ENCODE measurements at regions not wholly inside any gene's neighbourhood (a gene's known extent, or its start where the extent isn't known, plus 50 kb on each side); places are given as distances from the start of the nearest gene placed in this dataset.

- Histone ChIP-seq H3K4me1 (ENCODE audit: control insufficient read depth in 1 of 2, insufficient read depth in 1 of 2, low read depth in 1 of 2, low read length in 1 of 2) (no peaks in the 10 kb centered on the region), H3K9me3 (no peaks in the 10 kb centered on the region), H3K27me3 (no peaks in the 10 kb centered on the region), H3K36me3 (no peaks in the 10 kb centered on the region), H3K4me3 (ENCODE audit: low read depth in 1 of 2, low read length in 1 of 2) (no peak overlapping the region), H3K27ac (no peak overlapping the region)
- TF ChIP-seq CTCF (IDR thresholded peaks at IDR 0.05), result no peak
Observed at GRCh38 chr3:127358641-127359040, 70.8 kb upstream of the PRR20G start.

- H3K9me3 ChIP-seq, result no peaks in the 10 kb centered on the region
- no peak for TF ChIP-seq CTCF (IDR thresholded peaks at IDR 0.05)
- no peaks in the 10 kb centered on the region for H3K4me1 ChIP-seq (ENCODE audit: control insufficient read depth in 1 of 2, insufficient read depth in 1 of 2, low read depth in 1 of 2, low read length in 1 of 2)
- no peaks in the 10 kb centered on the region for H3K36me3 ChIP-seq
- no peak overlapping the region for H3K4me3 ChIP-seq (ENCODE audit: low read depth in 1 of 2, low read length in 1 of 2)
- peaks cover 16% of the 10 kb centered on the region for H3K27me3 ChIP-seq
- no peak overlapping the region for H3K27ac ChIP-seq
Observed at GRCh38 chr3:127356381-127356780, 68.5 kb upstream of the PRR20G start.

GRCh38 chr3:127354761-127355160, 66.9 kb upstream of the PRR20G start:
- H3K27ac ChIP-seq, result no peak overlapping the region
- no peaks in the 10 kb centered on the region for H3K9me3 ChIP-seq
- TF ChIP-seq CTCF (IDR thresholded peaks at IDR 0.05), result no peak
- H3K36me3 ChIP-seq, result no peaks in the 10 kb centered on the region
- no peak overlapping the region for H3K4me3 ChIP-seq (ENCODE audit: low read depth in 1 of 2, low read length in 1 of 2)
- no peaks in the 10 kb centered on the region for H3K4me1 ChIP-seq (ENCODE audit: control insufficient read depth in 1 of 2, insufficient read depth in 1 of 2, low read depth in 1 of 2, low read length in 1 of 2)
- peaks cover 27% of the 10 kb centered on the region for H3K27me3 ChIP-seq

GRCh38 chr3:127352612-127353011, 64.8 kb upstream of the PRR20G start:
- H3K9me3 ChIP-seq, result no peaks in the 10 kb centered on the region
- H3K27me3 ChIP-seq, result peaks cover 27% of the 10 kb centered on the region
- H3K4me1 ChIP-seq (ENCODE audit: control insufficient read depth in 1 of 2, insufficient read depth in 1 of 2, low read depth in 1 of 2, low read length in 1 of 2), result no peaks in the 10 kb centered on the region
- no peak for TF ChIP-seq CTCF (IDR thresholded peaks at IDR 0.05)
- H3K36me3 ChIP-seq, result no peaks in the 10 kb centered on the region
- H3K27ac ChIP-seq, result no peak overlapping the region
- no peak overlapping the region for H3K4me3 ChIP-seq (ENCODE audit: low read depth in 1 of 2, low read length in 1 of 2)

GRCh38 chr3:127351775-127352350, 64.0 kb upstream of the PRR20G start:
- Histone ChIP-seq H3K36me3 (no peaks in the 10 kb centered on the region), H3K27me3 (peaks cover 27% of the 10 kb centered on the region), H3K4me1 (ENCODE audit: control insufficient read depth in 1 of 2, insufficient read depth in 1 of 2, low read depth in 1 of 2, low read length in 1 of 2) (no peaks in the 10 kb centered on the region), H3K4me3 (ENCODE audit: low read depth in 1 of 2, low read length in 1 of 2) (no peak overlapping the region), H3K27ac (no peak overlapping the region), H3K9me3 (no peaks in the 10 kb centered on the region)
- TF ChIP-seq CTCF (IDR thresholded peaks at IDR 0.05), result no peak

- no peak overlapping the region for H3K27ac ChIP-seq
- H3K4me3 ChIP-seq (ENCODE audit: low read depth in 1 of 2, low read length in 1 of 2), result no peak overlapping the region
- H3K9me3 ChIP-seq, result no peaks in the 10 kb centered on the region
- H3K4me1 ChIP-seq (ENCODE audit: control insufficient read depth in 1 of 2, insufficient read depth in 1 of 2, low read depth in 1 of 2, low read length in 1 of 2), result no peaks in the 10 kb centered on the region
- H3K36me3 ChIP-seq, result no peaks in the 10 kb centered on the region
- no peak for TF ChIP-seq CTCF (IDR thresholded peaks at IDR 0.05)
- H3K27me3 ChIP-seq, result peaks cover 29% of the 10 kb centered on the region
Observed at GRCh38 chr3:127351321-127351720, 63.5 kb upstream of the PRR20G start.

All from neutrophil (primary cell).